HG03066 (cell line): ENCODE measurements at regions not wholly inside any gene's neighbourhood (a gene's known extent, or its start where the extent isn't known, plus 50 kb on each side); places are given as distances from the start of the nearest gene placed in this dataset.

ENCODE experiments used
- ATAC-seq: cut with Tn5 transposase; IDR thresholded peaks from one replicate; pipeline ENCODE4 v1.9.1; 2021; ENCODE audit warnings: low read depth; ENCODE audit not compliant: unreplicated experiment

- ATAC-seq: no peak
Measured at GRCh38 chr2:105150231-105150630, 91.3 kb upstream of the GPR45 start.

GRCh38 chr2:105154119-105154818 is 87.3 kb upstream of the GPR45 start:
- no peak for ATAC-seq

GRCh38 chr2:105156166-105156565 is 85.4 kb upstream of the GPR45 start:
- no peak for ATAC-seq

GRCh38 chr2:105158002-105158401 is 83.5 kb upstream of the GPR45 start:
- no peak for ATAC-seq

GRCh38 chr2:105166688-105167087 is 74.9 kb upstream of the GPR45 start:
- no peak for ATAC-seq

GRCh38 chr2:105168543-105168942 is 73.0 kb upstream of the GPR45 start:
- no peak for ATAC-seq

- no peak for ATAC-seq
Measured at GRCh38 chr2:105175231-105175630, 66.3 kb upstream of the GPR45 start.

GRCh38 chr2:105176429-105176828 is 65.1 kb upstream of the GPR45 start:
- no peak for ATAC-seq

- ATAC-seq: no peak
Measured at GRCh38 chr2:105177008-105177407, 64.5 kb upstream of the GPR45 start.

- ATAC-seq: no peak
Measured at GRCh38 chr2:105177536-105178254, 63.8 kb upstream of the GPR45 start.

- no peak for ATAC-seq
Measured at GRCh38 chr2:105179469-105180372, 61.8 kb upstream of the GPR45 start.

GRCh38 chr2:105180491-105180972 is 61.0 kb upstream of the GPR45 start:
- ATAC-seq: no peak

GRCh38 chr2:105181282-105181681 is 60.3 kb upstream of the GPR45 start:
- no peak for ATAC-seq

GRCh38 chr2:105183555-105184323 is 57.8 kb upstream of the GPR45 start:
- ATAC-seq: peak; percentile 75

- no peak for ATAC-seq
Measured at GRCh38 chr2:105184420-105184819, 57.1 kb upstream of the GPR45 start.

- no peak for ATAC-seq
Measured at GRCh38 chr2:105186967-105187498, 54.5 kb upstream of the GPR45 start.

GRCh38 chr2:105187531-105187930 is 54.0 kb upstream of the GPR45 start:
- ATAC-seq: no peak

- no peak for ATAC-seq
Measured at GRCh38 chr2:105188343-105188742, 53.2 kb upstream of the GPR45 start.
